SW 1271 (cell line): ENCODE measurements at regions not wholly inside any gene's neighbourhood (a gene's known extent, or its start where the extent isn't known, plus 50 kb on each side); places are given as distances from the start of the nearest gene placed in this dataset.

Experiments used
- DNase-seq, 2 experiments: peaks; one replicate each; lab custom pipeline; 2025; lab: John Stamatoyannopoulos, UW

DNA sequence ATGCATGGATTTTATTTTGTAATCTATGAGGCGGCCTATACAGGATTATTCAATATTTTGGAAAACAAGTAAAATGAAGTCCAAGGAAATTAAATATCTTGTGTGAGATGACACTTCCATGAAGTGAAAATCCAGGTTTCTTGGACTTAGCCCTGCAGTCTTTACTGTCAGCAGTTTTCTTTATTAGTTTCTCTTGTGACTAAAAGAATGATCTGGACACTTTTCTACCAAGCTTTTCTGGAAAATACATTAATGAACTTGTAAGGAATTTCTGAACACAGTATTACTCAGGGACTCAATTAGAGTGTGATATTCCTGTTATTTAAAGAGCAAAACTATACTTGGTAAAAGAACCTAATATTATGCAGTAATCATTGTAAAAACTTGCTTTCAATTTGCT, 610.4 kb upstream of the SLC8A1 start:
- no peak for DNase-seq

DNA sequence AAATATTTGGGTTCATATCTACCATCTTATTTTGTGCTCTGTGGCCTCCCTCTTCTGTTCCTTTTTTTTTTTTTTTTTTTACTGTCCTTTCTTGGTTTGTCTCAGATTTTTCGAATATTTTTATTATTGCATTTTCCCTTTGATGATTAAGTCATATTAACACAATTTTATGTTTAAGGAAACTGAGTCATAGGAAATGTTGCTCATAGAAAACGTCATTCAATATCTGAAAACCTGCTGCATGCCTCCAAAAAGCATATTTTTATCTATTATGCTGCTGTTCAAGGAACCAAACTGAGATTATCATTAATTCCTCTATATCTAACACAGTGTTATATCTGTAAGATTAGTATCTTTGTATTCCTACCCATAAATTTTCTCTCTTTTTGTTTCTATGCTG, 614.3 kb upstream of the SLC8A1 start:
- DNase-seq, result no peak

DNA sequence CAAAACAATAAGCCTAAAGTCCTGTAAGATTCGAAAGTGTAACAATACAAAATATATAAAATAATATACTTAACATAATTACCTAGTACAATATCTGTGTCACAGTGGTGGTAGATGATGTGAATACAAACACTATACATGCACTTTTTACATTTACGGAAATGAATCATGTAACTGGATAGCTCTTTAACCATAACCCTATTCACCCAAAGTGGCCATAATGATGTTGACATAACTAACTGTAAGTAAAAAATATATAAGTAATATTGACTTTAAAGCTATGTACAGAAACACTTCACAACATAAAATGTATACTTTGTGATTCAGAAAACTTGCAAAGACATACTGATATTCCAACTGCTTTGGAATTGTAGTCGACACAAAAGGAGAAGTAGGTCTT, 616.9 kb upstream of the SLC8A1 start:
- DNase-seq, result no peak

DNA sequence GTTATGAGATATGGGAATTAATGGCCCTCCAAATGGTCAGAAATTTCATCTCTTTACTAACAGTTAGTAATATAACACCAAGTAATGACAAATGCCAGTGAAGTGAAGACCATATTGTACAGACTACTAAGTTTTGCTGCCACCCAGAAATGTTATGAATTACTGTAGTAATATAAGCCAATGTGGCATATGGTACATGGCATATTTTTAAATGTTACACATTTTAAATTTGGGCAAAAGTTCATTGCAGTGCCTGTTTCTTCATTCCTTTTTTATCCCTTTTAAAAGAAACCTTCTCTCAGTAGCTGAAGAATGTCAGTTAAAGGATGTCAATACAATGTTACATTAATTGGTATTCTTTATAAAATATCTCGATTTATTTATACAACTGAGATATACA, 626.5 kb upstream of the SLC8A1 start:
- no peak for DNase-seq

DNA sequence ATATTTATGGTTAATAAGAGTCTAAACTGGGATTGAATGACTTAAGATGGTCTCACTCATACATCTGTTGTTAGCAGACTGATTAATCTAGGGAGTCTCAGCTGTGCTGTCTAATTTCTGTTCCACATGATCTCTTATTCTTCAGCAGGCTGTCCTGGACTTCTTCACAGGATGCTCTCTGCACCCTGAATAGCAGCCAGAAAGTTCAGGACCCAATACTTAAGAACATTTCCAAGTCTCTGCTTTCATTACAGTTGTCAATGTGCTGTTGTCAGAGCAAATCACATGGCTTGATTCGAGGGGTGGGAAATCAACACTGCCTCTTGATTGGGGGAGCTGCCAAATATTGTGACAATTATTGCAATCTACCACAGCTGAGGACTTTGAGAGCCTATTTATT, 627.1 kb upstream of the SLC8A1 start:
- no peak for DNase-seq

DNA sequence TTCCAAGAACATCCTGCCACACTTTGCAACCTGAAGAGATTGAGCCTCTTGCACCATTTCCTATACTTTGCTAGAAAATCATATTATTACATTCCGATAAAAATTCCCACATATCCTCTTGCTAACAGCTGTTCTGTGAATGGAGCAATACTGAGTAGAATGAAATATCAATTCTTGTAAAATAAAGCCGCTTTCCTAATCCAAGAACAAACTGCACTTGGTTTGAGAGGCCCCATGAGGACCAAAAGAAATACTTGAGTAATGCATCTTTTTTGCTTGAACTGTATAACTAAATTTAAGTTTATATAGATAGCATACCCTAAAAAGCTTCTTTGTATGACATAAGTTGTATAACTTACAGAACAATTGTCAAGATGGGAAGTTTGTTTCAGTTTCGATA, 632.4 kb upstream of the SLC8A1 start:
- no peak for DNase-seq

DNA sequence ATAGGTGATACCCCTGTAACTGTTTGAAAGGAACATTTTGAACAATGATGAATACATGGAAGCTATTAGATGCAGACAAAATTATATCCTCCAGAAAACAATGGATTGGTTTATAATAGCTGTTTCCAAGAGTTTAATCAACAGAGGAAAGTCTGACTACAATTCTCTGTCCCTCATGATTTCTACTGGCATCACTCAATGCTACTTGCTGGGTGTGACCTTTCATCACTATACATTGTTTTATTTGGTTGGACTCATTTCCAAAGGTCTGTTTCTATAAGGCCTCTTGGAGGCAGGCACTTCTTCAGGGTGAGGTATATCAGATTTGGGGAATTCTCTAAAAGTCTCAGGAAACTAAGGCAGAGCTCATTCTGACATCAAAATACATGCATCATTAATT, 636.1 kb upstream of the SLC8A1 start:
- DNase-seq, result no peak

DNA sequence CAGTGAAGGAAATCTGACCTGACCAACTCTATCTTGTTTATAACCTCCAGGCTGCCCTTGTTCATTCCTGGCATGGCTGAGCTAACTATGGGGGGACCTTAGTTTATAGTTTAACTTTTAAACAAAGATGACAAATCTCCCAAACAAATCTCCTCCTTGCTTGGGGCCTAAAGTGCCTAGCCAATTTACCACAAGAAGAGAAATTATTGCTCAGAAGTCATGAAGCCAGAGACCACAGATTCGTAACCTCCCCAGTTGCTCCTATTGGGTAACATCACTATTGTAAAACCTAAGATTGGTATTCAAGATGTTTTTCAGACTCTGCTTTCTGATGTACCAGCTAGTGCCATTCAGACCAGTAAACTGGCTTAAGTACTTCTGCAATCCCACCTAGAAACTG, 649.4 kb upstream of the SLC8A1 start:
- no peak for DNase-seq

DNA sequence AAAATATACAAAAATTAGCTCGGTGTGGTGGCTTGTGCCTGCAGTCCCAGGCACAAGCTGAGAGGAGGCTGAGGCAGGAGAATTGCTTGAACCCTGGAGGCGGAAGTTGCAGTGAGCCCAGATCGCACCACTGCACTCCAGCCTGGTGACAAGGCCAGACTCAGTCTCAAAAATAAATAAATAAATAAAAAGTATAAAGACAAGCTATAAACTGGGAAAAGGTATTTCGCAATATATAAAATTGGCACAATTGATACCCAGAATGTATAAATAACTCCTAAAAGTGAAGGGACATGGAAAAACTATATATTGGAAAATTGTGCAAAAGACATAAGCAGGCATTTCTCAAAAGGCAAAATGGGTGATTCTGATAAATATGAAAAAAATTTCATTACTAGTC, 657.9 kb upstream of the SLC8A1 start:
- DNase-seq, result no peak

DNA sequence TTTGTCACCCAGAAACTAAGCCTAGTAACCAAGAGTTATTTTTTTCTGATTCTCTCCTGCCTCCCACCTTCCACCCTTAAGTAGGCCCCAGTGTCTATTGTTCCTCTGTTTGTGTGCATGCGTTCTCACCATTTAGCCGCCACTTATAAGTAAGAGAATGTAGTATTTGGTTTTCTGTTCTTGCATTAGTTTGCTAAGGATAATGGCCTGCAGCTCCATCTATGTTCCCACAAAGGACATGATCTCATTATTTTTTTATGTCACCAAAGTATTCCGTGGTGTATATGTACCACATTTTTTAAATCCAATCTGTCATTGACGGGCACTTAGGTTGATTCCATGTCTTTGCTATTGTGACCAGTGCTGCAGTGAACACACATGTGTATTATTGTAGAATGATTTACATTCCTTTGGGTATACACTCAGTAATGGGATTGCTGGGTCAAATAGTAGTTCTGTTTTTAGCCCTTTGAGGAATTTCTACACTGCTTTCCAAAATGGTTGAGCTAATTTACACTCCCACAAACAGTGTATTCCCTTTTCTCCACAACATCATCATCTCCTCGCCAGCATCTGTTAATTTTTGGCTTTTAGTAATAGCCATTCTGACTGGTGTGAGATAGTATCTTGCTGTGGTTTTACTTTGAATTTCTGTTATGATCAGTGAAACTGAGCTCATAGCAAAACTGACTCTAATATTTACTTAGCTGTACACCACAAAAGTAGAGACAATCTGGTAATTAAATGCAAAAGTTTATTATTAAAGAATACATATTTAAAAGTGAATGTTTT, 660.1 kb upstream of the SLC8A1 start:
- no peak for DNase-seq

DNA sequence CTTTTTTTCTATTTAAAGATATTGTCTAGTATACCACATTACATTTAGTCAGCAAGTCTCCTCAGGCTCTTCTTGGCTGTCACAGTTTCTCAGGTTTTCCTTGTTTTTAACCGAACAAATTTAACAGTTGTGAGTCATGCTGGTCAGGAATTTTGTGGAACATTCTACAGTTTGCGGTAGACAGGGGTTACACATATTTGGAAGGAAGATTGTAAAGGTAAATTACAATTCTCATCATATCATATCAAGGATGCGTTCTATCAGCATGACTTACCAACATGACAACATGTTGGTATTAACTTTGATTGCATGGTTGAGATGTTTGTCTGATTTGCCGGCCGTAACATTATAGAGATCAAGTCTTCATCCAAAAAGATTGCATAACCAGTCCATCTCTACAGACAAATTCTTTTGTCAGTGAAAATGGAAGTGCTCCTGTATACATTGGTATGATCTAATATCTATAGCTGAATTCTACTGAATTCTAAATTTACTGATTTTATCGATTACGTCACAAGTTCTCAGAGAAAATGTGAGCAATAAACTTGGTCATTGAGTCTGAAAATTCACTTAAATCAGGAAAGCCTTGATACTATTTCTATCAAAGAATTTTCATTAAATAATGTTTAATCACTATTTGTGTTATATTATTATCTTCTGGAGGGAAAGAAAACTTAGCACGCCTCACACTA, 664.4 kb upstream of the SLC8A1 start:
- no peak for DNase-seq

DNA sequence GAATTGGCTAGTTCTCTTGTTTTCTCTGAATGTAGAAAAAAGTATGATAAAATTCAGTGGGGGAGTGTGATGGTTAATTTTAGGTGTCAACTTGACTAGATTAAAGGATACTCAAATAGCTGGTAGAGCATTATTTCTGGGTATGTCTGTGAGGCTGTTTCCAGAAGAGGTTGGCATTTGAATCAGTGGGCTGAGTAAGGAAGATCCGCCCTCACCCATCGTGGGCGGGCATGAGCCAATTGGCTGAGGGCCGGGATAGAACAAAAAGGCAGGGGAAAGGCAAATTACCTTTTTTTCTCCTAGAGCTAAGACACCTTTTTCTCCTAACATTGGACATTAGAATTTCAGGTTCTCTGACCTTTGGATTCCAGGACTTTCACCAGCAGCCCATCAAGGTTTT, 667.6 kb upstream of the SLC8A1 start:
- DNase-seq, result no peak

DNA sequence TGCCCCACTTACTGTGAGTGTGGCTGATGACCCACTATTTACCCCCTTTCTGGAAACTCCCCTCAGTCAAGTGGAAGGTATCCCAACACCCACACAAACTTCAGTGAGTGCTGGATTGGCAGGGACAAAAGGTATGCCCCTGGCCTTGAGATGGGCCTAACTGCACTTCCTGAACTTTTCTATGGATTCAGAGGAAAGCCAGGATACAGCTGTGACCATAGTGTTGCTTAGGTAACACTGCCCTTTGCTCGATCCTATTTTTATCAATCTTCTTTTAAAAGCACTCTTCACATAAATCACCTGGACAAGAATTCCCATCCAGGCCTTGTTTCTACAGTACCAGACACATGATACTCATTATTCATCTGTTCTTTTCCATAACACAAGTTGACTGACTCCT, 671.5 kb upstream of the SLC8A1 start:
- DNase-seq, result no peak

DNA sequence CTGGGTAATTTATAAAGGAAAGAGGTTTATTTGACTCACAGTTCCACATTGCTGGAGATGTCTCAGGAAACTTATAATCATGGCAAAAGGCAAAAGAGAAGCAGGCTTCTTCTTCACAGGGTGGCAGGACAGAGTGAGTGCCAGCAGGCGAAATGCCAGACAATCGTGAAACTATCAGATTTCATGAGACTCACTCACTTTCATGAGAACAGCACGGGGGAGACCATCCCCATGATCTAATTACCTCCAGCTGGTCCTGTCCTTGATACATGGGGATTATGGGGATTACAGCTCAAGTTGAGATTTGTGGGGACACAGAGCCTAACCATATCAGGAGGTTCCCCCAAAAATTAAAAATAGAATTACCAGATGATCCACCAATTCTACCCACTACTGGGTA, 675.5 kb upstream of the SLC8A1 start:
- no peak for DNase-seq

DNA sequence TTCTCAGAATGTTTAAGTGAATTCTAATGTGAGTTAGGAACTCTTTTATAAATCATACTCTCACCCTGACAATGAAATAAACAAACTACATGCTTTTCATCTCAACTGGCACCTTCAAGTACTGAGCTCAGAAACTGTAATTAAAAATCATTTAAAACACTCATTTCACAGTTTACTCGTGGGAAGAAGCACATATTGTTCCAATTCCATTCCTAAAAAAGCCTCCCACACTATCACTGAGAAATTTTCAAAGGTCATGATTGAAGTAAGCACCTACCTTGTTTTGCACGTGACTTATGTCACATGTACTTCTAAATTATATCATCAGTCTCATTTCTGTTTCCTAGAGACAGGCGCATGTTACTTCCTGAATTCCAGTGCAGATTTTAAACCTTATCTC, 678.1 kb upstream of the SLC8A1 start:
- DNase-seq, result no peak

DNA sequence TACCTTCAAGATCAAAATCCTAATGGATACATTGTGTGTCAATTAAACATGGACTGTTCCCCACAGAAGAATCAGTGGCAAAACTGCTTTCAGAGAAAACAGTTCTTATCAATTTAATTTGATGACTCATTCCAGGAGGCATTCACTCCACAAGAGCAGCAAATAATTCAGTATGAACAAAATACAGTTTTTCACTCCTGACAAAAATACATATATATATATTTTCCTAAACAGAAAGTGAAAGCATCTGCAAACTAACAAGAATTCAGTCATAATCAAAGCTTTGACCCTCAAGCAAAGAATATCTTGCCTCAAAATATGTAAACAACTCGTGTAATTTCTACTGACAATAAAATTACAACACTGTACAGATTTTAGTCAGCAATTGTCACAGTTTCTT, 685.1 kb upstream of the SLC8A1 start:
- DNase-seq, result no peak

DNA sequence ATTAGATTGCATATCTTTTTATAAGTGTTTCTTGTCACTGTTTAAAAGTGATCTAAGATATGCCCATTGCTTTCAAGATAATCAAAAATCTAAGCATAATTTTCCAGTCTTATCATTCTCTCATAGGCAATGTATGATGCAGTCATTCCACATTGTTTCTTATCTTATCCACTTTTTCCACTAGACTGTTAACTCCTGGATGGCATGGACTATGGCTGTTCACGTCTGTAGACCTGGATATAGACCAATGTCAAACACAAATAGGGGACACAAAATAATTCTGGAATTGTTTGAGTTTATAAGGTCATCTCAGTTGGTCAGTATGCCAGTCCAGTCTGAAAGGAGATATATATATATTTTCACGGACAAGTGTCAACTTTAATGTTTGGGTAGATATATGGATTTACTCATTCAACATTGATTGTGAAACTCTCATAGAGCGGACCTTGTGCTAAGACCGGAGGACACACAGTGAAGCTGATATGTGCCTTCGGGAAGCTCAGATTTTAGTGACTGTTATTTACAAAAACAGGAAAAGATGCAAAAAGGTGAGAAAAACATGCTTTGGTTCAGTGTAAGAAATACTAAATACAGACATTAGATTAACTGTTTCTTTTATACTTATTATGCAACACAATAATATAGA, 689.4 kb upstream of the SLC8A1 start:
- DNase-seq, result no peak

DNA sequence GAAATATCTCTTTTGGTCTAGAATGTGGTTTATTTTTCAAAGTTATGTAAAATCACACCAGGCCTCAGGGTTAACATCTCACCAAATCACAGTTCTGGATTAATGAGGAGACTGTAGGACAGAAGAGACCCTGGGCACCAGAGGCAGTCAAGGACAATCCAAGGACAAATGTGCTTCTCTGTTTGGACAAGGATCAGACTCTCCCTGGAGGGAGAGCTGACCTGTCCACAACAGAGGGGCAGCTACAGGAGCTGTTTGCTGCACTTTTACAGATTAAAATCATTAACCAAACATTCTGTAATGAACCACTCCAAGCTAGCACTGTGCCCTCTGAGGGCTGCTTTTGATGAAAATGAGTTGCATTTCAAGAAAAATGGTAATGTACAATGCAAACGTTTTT, 690.6 kb upstream of the SLC8A1 start:
- no peak for DNase-seq

DNA sequence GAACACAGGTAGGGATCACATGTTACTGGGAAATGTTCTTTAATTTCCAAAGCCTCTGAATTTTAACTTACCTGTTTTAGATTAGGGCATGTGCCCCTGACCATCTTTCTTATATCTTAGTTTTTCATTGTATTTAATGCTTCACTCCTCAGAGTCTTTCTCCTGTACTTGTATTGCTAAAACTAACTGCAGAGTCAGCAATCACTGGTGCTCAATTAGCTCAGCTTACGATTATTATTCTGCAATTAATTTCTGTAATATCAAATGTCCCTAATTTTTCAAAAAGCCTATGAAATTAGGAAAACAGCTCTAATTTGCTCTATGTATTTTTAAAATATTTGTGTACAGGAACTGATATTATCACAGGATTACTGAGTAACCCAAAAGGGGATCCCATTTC, 693.2 kb upstream of the SLC8A1 start:
- DNase-seq, result no peak

DNA sequence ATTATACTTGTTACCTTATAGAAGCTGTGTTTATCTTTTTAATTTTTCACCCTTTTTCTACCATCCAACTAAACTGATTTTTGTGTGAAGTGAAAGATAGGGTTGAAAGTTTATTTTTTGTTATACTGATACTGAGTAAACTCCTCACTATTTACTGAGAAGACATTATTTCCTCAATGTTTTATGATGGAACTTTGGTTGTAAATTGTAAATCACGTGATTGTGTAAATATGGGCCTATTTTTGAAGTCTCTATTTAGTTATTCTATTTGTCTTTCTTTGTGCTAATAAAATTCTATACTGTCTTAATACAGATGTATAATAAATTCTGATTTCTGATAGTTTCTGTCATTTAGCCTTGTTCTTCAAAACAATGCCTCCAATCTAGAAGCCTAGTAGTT, 697.2 kb upstream of the SLC8A1 start:
- no peak for DNase-seq

DNA sequence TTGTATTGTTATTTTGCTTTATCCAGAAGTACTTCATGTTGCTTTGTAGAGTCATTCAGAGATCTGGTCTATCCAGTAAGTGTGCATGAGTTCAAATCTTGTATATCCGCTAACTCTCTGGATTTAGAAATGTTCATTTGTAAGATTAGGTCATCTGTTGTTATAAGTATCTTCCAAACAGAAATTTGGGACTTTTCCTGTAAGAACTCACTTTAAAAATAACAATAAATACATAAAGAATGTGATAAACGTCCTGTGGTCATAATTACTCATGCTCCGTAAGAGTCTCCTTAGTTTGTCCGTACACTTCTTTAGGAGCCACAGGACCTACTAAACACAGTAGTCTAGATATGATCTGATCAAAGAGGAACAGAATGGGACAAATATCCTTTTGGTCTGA, 699.9 kb upstream of the SLC8A1 start:
- DNase-seq, result no peak

DNA sequence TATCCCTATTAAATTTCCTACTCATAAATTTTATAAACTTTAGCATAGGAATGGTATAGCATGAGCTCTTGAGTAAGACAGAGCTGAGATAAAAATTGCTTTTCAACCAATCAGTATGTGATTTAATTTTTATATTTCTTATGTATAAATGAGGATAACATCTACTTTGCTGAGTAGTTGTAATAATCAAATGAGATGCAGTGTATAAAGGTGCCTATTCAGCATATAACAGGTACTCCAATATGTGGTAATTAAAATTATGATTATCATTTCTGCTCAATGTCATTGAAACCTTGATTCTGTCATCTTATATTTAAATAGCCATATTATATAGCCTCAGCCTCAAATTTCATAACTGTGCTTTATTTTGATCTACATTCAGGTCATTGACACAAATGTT, 700.4 kb upstream of the SLC8A1 start:
- no peak for DNase-seq

DNA sequence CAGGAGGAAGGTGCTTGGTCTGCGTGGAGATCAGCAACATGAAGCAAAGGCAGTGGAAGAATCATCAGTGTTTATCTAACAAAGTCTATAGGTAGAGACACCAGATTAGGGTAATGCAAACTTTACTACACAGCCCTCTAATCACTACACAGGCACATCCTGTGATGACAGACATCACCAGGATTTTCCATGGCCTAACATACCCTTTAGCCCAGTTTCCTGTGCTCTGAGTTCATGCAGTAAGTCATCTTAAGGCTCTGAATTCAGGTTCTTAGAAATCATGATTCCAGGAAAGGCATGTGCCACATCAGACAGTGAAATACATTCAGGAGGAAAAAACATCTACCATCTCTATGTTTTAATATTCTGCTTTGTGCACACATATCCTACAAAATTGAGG, 708.5 kb upstream of the SLC8A1 start:
- DNase-seq, result no peak

DNA sequence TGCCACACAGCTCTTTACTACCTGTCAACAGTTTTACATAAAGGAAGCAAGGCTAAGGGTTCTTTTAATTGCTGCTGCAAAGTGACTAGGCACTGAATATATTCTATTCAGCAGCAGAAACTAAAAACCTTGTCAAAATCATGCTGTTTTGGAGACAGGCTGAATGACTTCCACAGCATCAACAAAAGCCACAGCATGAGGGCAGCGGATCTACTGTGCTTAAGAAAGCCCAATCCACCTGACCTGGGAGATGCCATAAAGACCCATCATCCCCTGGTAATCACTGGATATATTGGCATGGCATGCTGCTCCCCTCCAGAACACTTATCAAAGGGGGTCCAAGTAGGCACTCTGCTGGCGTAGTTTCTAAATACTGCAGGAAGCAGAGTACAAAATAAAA, 715.1 kb upstream of the SLC8A1 start:
- DNase-seq, result no peak
